ENCODE measurements at regions not wholly inside any gene's neighbourhood (a gene's known extent, or its start where the extent isn't known, plus 50 kb on each side); places are given as distances from the start of the nearest gene placed in this dataset.

GRCh38 chr6:104506429-104506828 lies 353.3 kb downstream of the HACE1 start:
- Histone ChIP-seq H3K27ac (ENCODE audit: low read length) (no peak overlapping the region), H3K4me3 (ENCODE audit: low read depth in 2 of 2, low read length in 2 of 2) (no peak overlapping the region), H3K36me3 (ENCODE audit: control insufficient read depth, insufficient read depth, low read length) (no peaks in the 10 kb centered on the region), H3K9me3 (ENCODE audit: control insufficient read depth, insufficient read depth, low read depth, low read length) (no peaks in the 10 kb centered on the region), H3K27me3 (ENCODE audit: control insufficient read depth, insufficient read depth, low read length) (0 out of 2 replicates have a peak, but pooled peaks cover 2% of the 10 kb centered on the region), H3K4me1 (ENCODE audit: control insufficient read depth, insufficient read depth, low read length) (no peaks in the 10 kb centered on the region)
- in situ Hi-C loops (cut with HindIII; ENCODE audit: low pct_unique_long_range_greater_than_20kb, low sequenced_read_pairs), result no loop called here
- BruUV-seq (replicated peaks), result no TSS peak
- ChIA-PET CTCF (no interaction called here), POLR2A (no interaction called here)
- ATAC-seq (no peak), DNase-seq (ENCODE audit: low read depth, low spot score) (no peak)
- TF ChIP-seq REST (IDR thresholded peaks at IDR 0.05; ENCODE audit: insufficient read depth in 1 of 2, low read depth in 2 of 2, low read length in 1 of 2), result no peak
- TF ChIP-seq, protein P1, sequence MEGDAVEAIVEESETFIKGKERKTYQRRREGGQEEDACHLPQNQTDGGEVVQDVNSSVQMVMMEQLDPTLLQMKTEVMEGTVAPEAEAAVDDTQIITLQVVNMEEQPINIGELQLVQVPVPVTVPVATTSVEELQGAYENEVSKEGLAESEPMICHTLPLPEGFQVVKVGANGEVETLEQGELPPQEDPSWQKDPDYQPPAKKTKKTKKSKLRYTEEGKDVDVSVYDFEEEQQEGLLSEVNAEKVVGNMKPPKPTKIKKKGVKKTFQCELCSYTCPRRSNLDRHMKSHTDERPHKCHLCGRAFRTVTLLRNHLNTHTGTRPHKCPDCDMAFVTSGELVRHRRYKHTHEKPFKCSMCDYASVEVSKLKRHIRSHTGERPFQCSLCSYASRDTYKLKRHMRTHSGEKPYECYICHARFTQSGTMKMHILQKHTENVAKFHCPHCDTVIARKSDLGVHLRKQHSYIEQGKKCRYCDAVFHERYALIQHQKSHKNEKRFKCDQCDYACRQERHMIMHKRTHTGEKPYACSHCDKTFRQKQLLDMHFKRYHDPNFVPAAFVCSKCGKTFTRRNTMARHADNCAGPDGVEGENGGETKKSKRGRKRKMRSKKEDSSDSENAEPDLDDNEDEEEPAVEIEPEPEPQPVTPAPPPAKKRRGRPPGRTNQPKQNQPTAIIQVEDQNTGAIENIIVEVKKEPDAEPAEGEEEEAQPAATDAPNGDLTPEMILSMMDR (IDR thresholded peaks at IDR 0.05), result no peak
- no peak for TF ChIP-seq TCF7L2 (IDR thresholded peaks at IDR 0.05; ENCODE audit: low read depth, low read length)
- TF ChIP-seq POLR2AphosphoS5 (IDR thresholded peaks at IDR 0.05; ENCODE audit: low read depth, low read length), result no peak
- TF ChIP-seq SIN3A (IDR thresholded peaks at IDR 0.05; ENCODE audit: borderline replicate concordance, insufficient read depth, low read depth, low read length), result no peak
- intact Hi-C loops (cut with micrococcal nuclease; ENCODE audit: unreplicated experiment), result no loop called here

DNA sequence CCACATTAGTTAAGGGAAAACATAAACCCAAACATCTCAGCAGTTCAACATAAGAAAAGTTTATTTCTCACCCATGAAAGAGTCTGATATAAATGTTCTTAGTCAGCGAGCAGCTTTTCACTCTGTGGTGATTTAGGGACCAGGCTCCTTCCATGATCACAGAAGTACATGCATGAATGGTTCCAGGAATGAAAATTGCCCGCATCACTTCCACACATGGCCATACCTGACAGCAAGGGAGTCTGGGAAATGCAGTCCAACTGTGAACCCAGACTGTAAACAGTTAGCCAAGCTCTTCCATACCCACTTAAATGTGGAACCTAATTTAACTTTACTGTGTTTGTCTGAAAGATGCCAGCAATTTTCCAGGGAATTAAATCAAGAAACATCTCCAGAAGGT lies 353.9 kb downstream of the HACE1 start:
- Histone ChIP-seq H3K27me3 (ENCODE audit: control insufficient read depth, insufficient read depth, low read length) (0 out of 2 replicates have a peak, but pooled peaks cover 2% of the 10 kb centered on the region), H3K36me3 (ENCODE audit: control insufficient read depth, insufficient read depth, low read length) (no peaks in the 10 kb centered on the region), H3K27ac (ENCODE audit: low read length) (no peak overlapping the region), H3K4me1 (ENCODE audit: control insufficient read depth, insufficient read depth, low read length) (no peaks in the 10 kb centered on the region), H3K9me3 (ENCODE audit: control insufficient read depth, insufficient read depth, low read depth, low read length) (no peaks in the 10 kb centered on the region), H3K4me3 (ENCODE audit: low read depth in 2 of 2, low read length in 2 of 2) (no peak overlapping the region)
- intact Hi-C loops (cut with micrococcal nuclease; ENCODE audit: unreplicated experiment), result no loop called here
- DNase-seq (ENCODE audit: low read depth, low spot score) (no peak), ATAC-seq (no peak)
- TF ChIP-seq, protein P1 (IDR thresholded peaks at IDR 0.05), result no peak
- TF ChIP-seq TCF7L2 (IDR thresholded peaks at IDR 0.05; ENCODE audit: low read depth, low read length) (no peak), SIN3A (IDR thresholded peaks at IDR 0.05; ENCODE audit: borderline replicate concordance, insufficient read depth, low read depth, low read length) (no peak), POLR2AphosphoS5 (IDR thresholded peaks at IDR 0.05; ENCODE audit: low read depth, low read length) (no peak), REST (IDR thresholded peaks at IDR 0.05; ENCODE audit: insufficient read depth in 1 of 2, low read depth in 2 of 2, low read length in 1 of 2) (no peak)
- ChIA-PET POLR2A (no interaction called here), CTCF (no interaction called here)
- in situ Hi-C loops (cut with HindIII; ENCODE audit: low pct_unique_long_range_greater_than_20kb, low sequenced_read_pairs), result no loop called here
- no TSS peak for BruUV-seq (replicated peaks)

Data from Panc1 (cell line).